ENCODE measurements at regions not wholly inside any gene's neighbourhood (a gene's known extent, or its start where the extent isn't known, plus 50 kb on each side); places are given as distances from the start of the nearest gene placed in this dataset.

GRCh38 chr6:74060354-74060753, 364.4 kb downstream of the CD109 start:
- Histone ChIP-seq H3K4me3 (no peak overlapping the region), H3K9me3 (replicated peaks; ENCODE audit: control insufficient read depth, insufficient read depth, low read depth, low read length) (no peaks in the 10 kb centered on the region), H3K4me1 (replicated peaks in 1 of 2; ENCODE audit: control insufficient read depth in 2 of 2, insufficient read depth in 2 of 2, low read length in 2 of 2) (no peaks in the 10 kb centered on the region), H4K20me1 (replicated peaks; ENCODE audit: control insufficient read depth, insufficient read depth, low read length) (no peaks in the 10 kb centered on the region), H3K27me3 (ENCODE audit: control insufficient read depth in 2 of 2, insufficient read depth in 2 of 2, low read length in 2 of 2) (no peaks in the 10 kb centered on the region), H3K9ac (ENCODE audit: insufficient read depth in 1 of 2, low read depth in 2 of 2, low read length in 2 of 2) (no peak overlapping the region), H3K27ac (ENCODE audit: extremely low read depth, low read depth, low read length) (no peak overlapping the region), H3K36me3 (ENCODE audit: control insufficient read depth, insufficient read depth, low read length) (no peaks in the 10 kb centered on the region), H3K9me1 (ENCODE audit: control insufficient read depth, insufficient read depth, low read length) (no peaks in the 10 kb centered on the region), H2AFZ (ENCODE audit: low read depth, low read length) (no peak overlapping the region), H3K4me2 (ENCODE audit: insufficient read depth, low read length) (no peak overlapping the region), H3K79me2 (ENCODE audit: control insufficient read depth, insufficient read depth, low read length) (no peaks in the 10 kb centered on the region)
- POLR2A ChIA-PET, result no interaction called here
- in situ Hi-C loops (cut with MboI) (no loop called here), intact Hi-C loops (cut with micrococcal nuclease) (no loop called here)
- no TSS peak for BruUV-seq (replicated peaks)
- CTCF ChIA-PET (ENCODE audit: low intra/inter-chr PET ratio), result no interaction called here
- ATAC-seq, result no peak
- DNase-seq (ENCODE audit: extremely low read depth in 1 of 4, low spot score in 3 of 4), result no peak
- WGBS (ENCODE audit: insufficient coverage, low coverage, missing lambda C conversion rate), result 0% methylated on average over 2 of the region's 2 CpGs
- FAIRE-seq, result no peak
- TF ChIP-seq, protein P1, sequence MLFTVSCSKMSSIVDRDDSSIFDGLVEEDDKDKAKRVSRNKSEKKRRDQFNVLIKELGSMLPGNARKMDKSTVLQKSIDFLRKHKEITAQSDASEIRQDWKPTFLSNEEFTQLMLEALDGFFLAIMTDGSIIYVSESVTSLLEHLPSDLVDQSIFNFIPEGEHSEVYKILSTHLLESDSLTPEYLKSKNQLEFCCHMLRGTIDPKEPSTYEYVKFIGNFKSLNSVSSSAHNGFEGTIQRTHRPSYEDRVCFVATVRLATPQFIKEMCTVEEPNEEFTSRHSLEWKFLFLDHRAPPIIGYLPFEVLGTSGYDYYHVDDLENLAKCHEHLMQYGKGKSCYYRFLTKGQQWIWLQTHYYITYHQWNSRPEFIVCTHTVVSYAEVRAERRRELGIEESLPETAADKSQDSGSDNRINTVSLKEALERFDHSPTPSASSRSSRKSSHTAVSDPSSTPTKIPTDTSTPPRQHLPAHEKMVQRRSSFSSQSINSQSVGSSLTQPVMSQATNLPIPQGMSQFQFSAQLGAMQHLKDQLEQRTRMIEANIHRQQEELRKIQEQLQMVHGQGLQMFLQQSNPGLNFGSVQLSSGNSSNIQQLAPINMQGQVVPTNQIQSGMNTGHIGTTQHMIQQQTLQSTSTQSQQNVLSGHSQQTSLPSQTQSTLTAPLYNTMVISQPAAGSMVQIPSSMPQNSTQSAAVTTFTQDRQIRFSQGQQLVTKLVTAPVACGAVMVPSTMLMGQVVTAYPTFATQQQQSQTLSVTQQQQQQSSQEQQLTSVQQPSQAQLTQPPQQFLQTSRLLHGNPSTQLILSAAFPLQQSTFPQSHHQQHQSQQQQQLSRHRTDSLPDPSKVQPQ (CRISPR knock-in tag; IDR thresholded peaks at IDR 0.05; ENCODE audit: borderline replicate concordance), result no peak
- TF ChIP-seq ZNF77 (CRISPR knock-in tag; IDR thresholded peaks at IDR 0.05) (no peak), MNT (conservative IDR thresholded peaks at IDR 0.05) (no peak), MXI1 (IDR thresholded peaks at IDR 0.05; ENCODE audit: low read depth, low read length) (no peak), ZNF561 (CRISPR knock-in tag; conservative IDR thresholded peaks at IDR 0.05) (no peak), ZZZ3 (IDR thresholded peaks at IDR 0.05) (no peak), HNRNPUL1 (IDR thresholded peaks at IDR 0.05; ENCODE audit: low read length) (no peak), ZNF778 (CRISPR knock-in tag; IDR thresholded peaks at IDR 0.05) (no peak), ZNF143 (CRISPR knock-in tag; IDR thresholded peaks at IDR 0.05) (no peak), LARP7 (IDR thresholded peaks at IDR 0.05) (no peak), FOXK1 (CRISPR knock-in tag; IDR thresholded peaks at IDR 0.05; ENCODE audit: borderline replicate concordance) (no peak), E2F3 (CRISPR knock-in tag; IDR thresholded peaks at IDR 0.05) (no peak), CBFA2T2 (conservative IDR thresholded peaks at IDR 0.05) (no peak), CHCHD3 (CRISPR knock-in tag; IDR thresholded peaks at IDR 0.05) (no peak)
- TF ChIP-seq, protein P2, sequence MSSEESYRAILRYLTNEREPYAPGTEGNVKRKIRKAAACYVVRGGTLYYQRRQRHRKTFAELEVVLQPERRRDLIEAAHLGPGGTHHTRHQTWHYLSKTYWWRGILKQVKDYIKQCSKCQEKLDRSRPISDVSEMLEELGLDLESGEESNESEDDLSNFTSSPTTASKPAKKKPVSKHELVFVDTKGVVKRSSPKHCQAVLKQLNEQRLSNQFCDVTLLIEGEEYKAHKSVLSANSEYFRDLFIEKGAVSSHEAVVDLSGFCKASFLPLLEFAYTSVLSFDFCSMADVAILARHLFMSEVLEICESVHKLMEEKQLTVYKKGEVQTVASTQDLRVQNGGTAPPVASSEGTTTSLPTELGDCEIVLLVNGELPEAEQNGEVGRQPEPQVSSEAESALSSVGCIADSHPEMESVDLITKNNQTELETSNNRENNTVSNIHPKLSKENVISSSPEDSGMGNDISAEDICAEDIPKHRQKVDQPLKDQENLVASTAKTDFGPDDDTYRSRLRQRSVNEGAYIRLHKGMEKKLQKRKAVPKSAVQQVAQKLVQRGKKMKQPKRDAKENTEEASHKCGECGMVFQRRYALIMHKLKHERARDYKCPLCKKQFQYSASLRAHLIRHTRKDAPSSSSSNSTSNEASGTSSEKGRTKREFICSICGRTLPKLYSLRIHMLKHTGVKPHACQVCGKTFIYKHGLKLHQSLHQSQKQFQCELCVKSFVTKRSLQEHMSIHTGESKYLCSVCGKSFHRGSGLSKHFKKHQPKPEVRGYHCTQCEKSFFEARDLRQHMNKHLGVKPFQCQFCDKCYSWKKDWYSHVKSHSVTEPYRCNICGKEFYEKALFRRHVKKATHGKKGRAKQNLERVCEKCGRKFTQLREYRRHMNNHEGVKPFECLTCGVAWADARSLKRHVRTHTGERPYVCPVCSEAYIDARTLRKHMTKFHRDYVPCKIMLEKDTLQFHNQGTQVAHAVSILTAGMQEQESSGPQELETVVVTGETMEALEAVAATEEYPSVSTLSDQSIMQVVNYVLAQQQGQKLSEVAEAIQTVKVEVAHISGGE (CRISPR knock-in tag; IDR thresholded peaks at IDR 0.05), result no peak
- TF ChIP-seq, protein P3, sequence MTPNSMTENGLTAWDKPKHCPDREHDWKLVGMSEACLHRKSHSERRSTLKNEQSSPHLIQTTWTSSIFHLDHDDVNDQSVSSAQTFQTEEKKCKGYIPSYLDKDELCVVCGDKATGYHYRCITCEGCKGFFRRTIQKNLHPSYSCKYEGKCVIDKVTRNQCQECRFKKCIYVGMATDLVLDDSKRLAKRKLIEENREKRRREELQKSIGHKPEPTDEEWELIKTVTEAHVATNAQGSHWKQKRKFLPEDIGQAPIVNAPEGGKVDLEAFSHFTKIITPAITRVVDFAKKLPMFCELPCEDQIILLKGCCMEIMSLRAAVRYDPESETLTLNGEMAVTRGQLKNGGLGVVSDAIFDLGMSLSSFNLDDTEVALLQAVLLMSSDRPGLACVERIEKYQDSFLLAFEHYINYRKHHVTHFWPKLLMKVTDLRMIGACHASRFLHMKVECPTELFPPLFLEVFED (CRISPR knock-in tag; conservative IDR thresholded peaks at IDR 0.05), result no peak

All from K562 (cell line).